ENCODE measurements at regions not wholly inside any gene's neighbourhood (a gene's known extent, or its start where the extent isn't known, plus 50 kb on each side); places are given as distances from the start of the nearest gene placed in this dataset.

GRCh38 chr6:4364172-4364571 is 228.8 kb upstream of the ECI2 start:
- TF ChIP-seq TAL1 (IDR thresholded peaks at IDR 0.05) (no peak), NBN (IDR thresholded peaks at IDR 0.05; ENCODE audit: low read depth) (no peak), ARID3B (CRISPR knock-in tag; IDR thresholded peaks at IDR 0.05; ENCODE audit: borderline replicate concordance) (no peak), FOS (IDR thresholded peaks at IDR 0.05; ENCODE audit: extremely low read depth, insufficient read length) (no peak), HMBOX1 (IDR thresholded peaks at IDR 0.05) (peak; percentile 63), IRF2 (CRISPR knock-in tag; IDR thresholded peaks at IDR 0.05) (no peak), TCF7 (IDR thresholded peaks at IDR 0.05; ENCODE audit: borderline replicate concordance) (no peak), FOSL1 (tag; conservative IDR thresholded peaks at IDR 0.05) (no peak), KLF1 (tag; IDR thresholded peaks at IDR 0.05) (no peak), ZNF668 (CRISPR knock-in tag; IDR thresholded peaks at IDR 0.05) (no peak), HINFP (tag; conservative IDR thresholded peaks at IDR 0.05; ENCODE audit: low read depth) (no peak), YY1 (IDR thresholded peaks at IDR 0.05; ENCODE audit: borderline replicate concordance in 1 of 3, control insufficient read depth in 1 of 3, extremely low read depth in 1 of 3, insufficient read depth in 3 of 3, insufficient read length in 1 of 3, insufficient replicate concordance in 2 of 3, low read depth in 1 of 3, low read length in 2 of 3) (no peak), SPI1 (IDR thresholded peaks at IDR 0.05; ENCODE audit: borderline replicate concordance, low read depth, low read length) (peak; percentile 89), EP300 (IDR thresholded peaks at IDR 0.05; ENCODE audit: low read length) (no peak), ZNF143 (CRISPR knock-in tag; IDR thresholded peaks at IDR 0.05) (no peak), ZNF175 (CRISPR knock-in tag; IDR thresholded peaks at IDR 0.05; ENCODE audit: low read depth) (no peak), CLOCK (CRISPR knock-in tag; IDR thresholded peaks at IDR 0.05; ENCODE audit: borderline replicate concordance) (no peak)
- intact Hi-C loops (cut with micrococcal nuclease) (no loop called here), in situ Hi-C loops (cut with MboI) (no loop called here)
- FAIRE-seq, result no peak
- Histone ChIP-seq H3K9me3 (replicated peaks; ENCODE audit: control insufficient read depth, insufficient read depth, low read depth, low read length) (no peaks in the 10 kb centered on the region), H3K9ac (ENCODE audit: insufficient read depth in 1 of 2, low read depth in 2 of 2, low read length in 2 of 2) (no peak overlapping the region), H3K27me3 (ENCODE audit: control insufficient read depth in 2 of 2, insufficient read depth in 2 of 2, low read length in 2 of 2) (peaks cover 31 to 33% of the 10 kb centered on the region in 2 experiments), H3K27ac (ENCODE audit: extremely low read depth, low read depth, low read length) (no peak overlapping the region), H3K4me1 (replicated peaks in 1 of 2; ENCODE audit: control insufficient read depth in 2 of 2, insufficient read depth in 2 of 2, low read length in 2 of 2) (peaks cover 0 to 3% of the 10 kb centered on the region in 2 experiments; a peak in 3 of 5 replicates), H4K20me1 (replicated peaks; ENCODE audit: control insufficient read depth, insufficient read depth, low read length) (0 out of 2 replicates have a peak, but pooled peaks cover 4% of the 10 kb centered on the region), H3K36me3 (ENCODE audit: control insufficient read depth, insufficient read depth, low read length) (no peaks in the 10 kb centered on the region), H3K9me1 (ENCODE audit: control insufficient read depth, insufficient read depth, low read length) (no peaks in the 10 kb centered on the region), H2AFZ (ENCODE audit: low read depth, low read length) (no peak overlapping the region), H3K4me2 (ENCODE audit: insufficient read depth, low read length) (no peak overlapping the region), H3K4me3 (no peak overlapping the region), H3K79me2 (ENCODE audit: control insufficient read depth, insufficient read depth, low read length) (no peaks in the 10 kb centered on the region)
- ChIA-PET CTCF (ENCODE audit: low intra/inter-chr PET ratio) (no interaction called here), POLR2A (interaction anchor here (1.1 kb wide), 1 partner anchor 134 kb away, joined by 3 read pairs; no protein-coding TSS in a partner anchor)
- DNase-seq (ENCODE audit: extremely low read depth in 1 of 4, low spot score in 3 of 4), result no peak
- ATAC-seq, result no peak
- BruUV-seq (replicated peaks), result no TSS peak

Data from K562 (cell line).